GM18520 (cell line): ENCODE measurements at regions not wholly inside any gene's neighbourhood (a gene's known extent, or its start where the extent isn't known, plus 50 kb on each side); places are given as distances from the start of the nearest gene placed in this dataset.
A peak's percentile ranks its signal among the peaks of the same experiment; 100 is the strongest.

Experiments
- ATAC-seq: cut with Tn5 transposase; IDR thresholded peaks from one replicate; pipeline ENCODE4 v1.9.1; 2021; ENCODE audit not compliant: unreplicated experiment

GRCh38 chr3:804211-804610 lies 288.6 kb upstream of the CNTN6 start:
- no peak for ATAC-seq

GRCh38 chr3:805326-805725 lies 287.5 kb upstream of the CNTN6 start:
- ATAC-seq, result no peak

- ATAC-seq, result no peak
Observed at GRCh38 chr3:806006-806405, 286.8 kb upstream of the CNTN6 start.

GRCh38 chr3:816605-817004 lies 276.2 kb upstream of the CNTN6 start:
- ATAC-seq, result no peak

- no peak for ATAC-seq
Observed at GRCh38 chr3:834679-835078, 258.1 kb upstream of the CNTN6 start.

GRCh38 chr3:835096-835495 lies 257.7 kb upstream of the CNTN6 start:
- no peak for ATAC-seq

GRCh38 chr3:839981-840380 lies 252.8 kb upstream of the CNTN6 start:
- no peak for ATAC-seq

GRCh38 chr3:851098-851790 lies 241.6 kb upstream of the CNTN6 start:
- ATAC-seq, result peak; percentile 90

GRCh38 chr3:852033-852432 lies 240.8 kb upstream of the CNTN6 start:
- ATAC-seq, result no peak

- ATAC-seq, result no peak
Observed at GRCh38 chr3:853489-853888, 239.3 kb upstream of the CNTN6 start.

- ATAC-seq, result no peak
Observed at GRCh38 chr3:859135-859534, 233.7 kb upstream of the CNTN6 start.

GRCh38 chr3:861721-862120 lies 231.1 kb upstream of the CNTN6 start:
- no peak for ATAC-seq

- no peak for ATAC-seq
Observed at GRCh38 chr3:869269-869668, 223.6 kb upstream of the CNTN6 start.

- no peak for ATAC-seq
Observed at GRCh38 chr3:869734-870133, 223.1 kb upstream of the CNTN6 start.

- no peak for ATAC-seq
Observed at GRCh38 chr3:871651-872050, 221.2 kb upstream of the CNTN6 start.

- no peak for ATAC-seq
Observed at GRCh38 chr3:877001-877400, 215.8 kb upstream of the CNTN6 start.

- ATAC-seq, result no peak
Observed at GRCh38 chr3:878746-879145, 214.1 kb upstream of the CNTN6 start.

- no peak for ATAC-seq
Observed at GRCh38 chr3:880371-880770, 212.5 kb upstream of the CNTN6 start.

GRCh38 chr3:882533-882932 lies 210.3 kb upstream of the CNTN6 start:
- ATAC-seq, result no peak

- ATAC-seq, result no peak
Observed at GRCh38 chr3:901953-902778, 190.7 kb upstream of the CNTN6 start.

- ATAC-seq, result no peak
Observed at GRCh38 chr3:905217-905616, 187.6 kb upstream of the CNTN6 start.

- no peak for ATAC-seq
Observed at GRCh38 chr3:906739-907138, 186.1 kb upstream of the CNTN6 start.

- no peak for ATAC-seq
Observed at GRCh38 chr3:908839-909238, 184.0 kb upstream of the CNTN6 start.
